Esophagus muscularis mucosa (tissue), 4 donors: ENCODE measurements at regions not wholly inside any gene's neighbourhood (a gene's known extent, or its start where the extent isn't known, plus 50 kb on each side); places are given as distances from the start of the nearest gene placed in this dataset.

Experiments
- DNase-seq: peaks from one replicate; pipeline ENCODE4 v3.0.0-alpha.2; 2017; ENCODE audit errors: extremely low spot score
- H3K27ac ChIP-seq, 4 donors: fragments of 200-600 bp; sonication (generic); replicated peaks in 1 of 4; 1 replicate in 3 of 4; 2 replicates in 1 of 4; pipeline ENCODE4 v1.5.1; 2016 to 2019; ENCODE audit warnings: mild to moderate bottlenecking in 1 of 4
- H3K27me3 ChIP-seq, 4 donors: fragments of 200-600 bp; sonication (generic); one replicate each; pipeline versions ENCODE4 v1.5.1 to v1.6.0; 2016 to 2019
- H3K36me3 ChIP-seq, 4 donors: fragments of 200-600 bp; sonication (generic); one replicate each; pipeline ENCODE4 v1.5.1; 2016 to 2019
- H3K4me1 ChIP-seq, 4 donors: fragments of 200-600 bp; sonication (generic); one replicate each; pipeline ENCODE4 v1.5.1; 2016 to 2019
- H3K4me3 ChIP-seq, 4 donors: fragments of 200-600 bp; sonication (generic); 1 replicate in 2 of 4; 2 replicates in 2 of 4; pipeline ENCODE4 v1.5.1; 2016 to 2019; ENCODE audit warnings: mild to moderate bottlenecking in 4 of 4, moderate library complexity in 1 of 4
- H3K9me3 ChIP-seq, 4 donors: fragments of 200-600 bp; sonication (generic); 1 replicate in 3 of 4; 2 replicates in 1 of 4; pipeline ENCODE4 v1.5.1; 2016 to 2019
- EP300 ChIP-seq: sonication (generic); formaldehyde crosslinking; IDR thresholded peaks from one replicate; pipeline ENCODE4 v1.6.1; 2017; ENCODE audit warnings: antibody characterized with exemption
- POLR2A ChIP-seq: fragments of 450-650 bp; IDR thresholded peaks from one replicate; pipeline ENCODE4 v1.6.1; 2017; ENCODE audit warnings: antibody characterized with exemption, moderate library complexity, mild to moderate bottlenecking, low read depth
- POLR2AphosphoS5 ChIP-seq, 2 donors: sonication (generic); formaldehyde crosslinking; IDR thresholded peaks; one replicate each; pipeline ENCODE4 v1.6.1; 2017; ENCODE audit warnings: antibody characterized with exemption in 2 of 2
- WGBS: methylation state at CpG from one replicate; pipeline ENCODE4 v1.1.5; 2018; 5-methylcytosine and 5-hydroxymethylcytosine counted together
- intact Hi-C: fragments of 100-400 bp; cut with DNase I; formaldehyde crosslinking; loops from one replicate; pipeline ENCODE4 v1.15.1; 2023
- TF ChIP-seq, protein P1 (sequence below), 3 experiments: fragments of 200-600 bp in 2 of 3; fragments of 450-650 bp in 1 of 3; sonication (generic) in 2 of 3; IDR thresholded peaks; one replicate each; pipeline ENCODE4 v1.5.1; 2017 to 2019; ENCODE audit warnings: antibody characterized with exemption in 3 of 3, mild to moderate bottlenecking in 2 of 3, moderate library complexity in 1 of 3

DNA sequence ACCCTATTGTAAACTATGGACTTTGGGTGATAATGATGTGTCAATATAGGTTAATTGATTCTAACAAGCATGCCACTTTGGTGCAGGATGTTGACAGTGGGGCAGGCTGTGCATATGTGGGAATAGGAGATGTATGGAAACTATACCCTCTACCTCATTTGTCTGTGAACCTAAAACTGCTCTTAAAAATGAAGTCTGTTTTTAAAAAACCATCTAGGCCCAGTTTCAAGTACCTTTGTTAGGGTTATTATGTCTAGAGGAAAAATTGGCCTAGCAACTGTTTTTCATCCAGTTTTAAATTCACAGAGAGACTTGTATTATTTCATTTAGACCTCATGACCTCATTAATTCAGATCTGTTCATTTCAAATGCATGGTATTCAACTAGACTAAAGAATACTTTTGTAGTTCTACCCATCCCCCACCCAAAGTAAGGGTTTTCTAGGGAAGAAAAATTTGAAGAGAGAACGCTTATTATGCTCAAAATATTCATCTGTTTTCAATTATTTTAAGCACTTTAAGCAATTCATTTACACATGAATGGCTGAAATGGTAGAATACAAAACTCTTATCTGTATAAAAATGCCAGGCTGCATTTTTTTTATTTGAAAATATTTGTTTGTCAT, 1781.9 kb upstream of the MIR17HG start:
- no peak for TF ChIP-seq EP300
- TF ChIP-seq POLR2A: no peak
- TF ChIP-seq, protein P1, sequence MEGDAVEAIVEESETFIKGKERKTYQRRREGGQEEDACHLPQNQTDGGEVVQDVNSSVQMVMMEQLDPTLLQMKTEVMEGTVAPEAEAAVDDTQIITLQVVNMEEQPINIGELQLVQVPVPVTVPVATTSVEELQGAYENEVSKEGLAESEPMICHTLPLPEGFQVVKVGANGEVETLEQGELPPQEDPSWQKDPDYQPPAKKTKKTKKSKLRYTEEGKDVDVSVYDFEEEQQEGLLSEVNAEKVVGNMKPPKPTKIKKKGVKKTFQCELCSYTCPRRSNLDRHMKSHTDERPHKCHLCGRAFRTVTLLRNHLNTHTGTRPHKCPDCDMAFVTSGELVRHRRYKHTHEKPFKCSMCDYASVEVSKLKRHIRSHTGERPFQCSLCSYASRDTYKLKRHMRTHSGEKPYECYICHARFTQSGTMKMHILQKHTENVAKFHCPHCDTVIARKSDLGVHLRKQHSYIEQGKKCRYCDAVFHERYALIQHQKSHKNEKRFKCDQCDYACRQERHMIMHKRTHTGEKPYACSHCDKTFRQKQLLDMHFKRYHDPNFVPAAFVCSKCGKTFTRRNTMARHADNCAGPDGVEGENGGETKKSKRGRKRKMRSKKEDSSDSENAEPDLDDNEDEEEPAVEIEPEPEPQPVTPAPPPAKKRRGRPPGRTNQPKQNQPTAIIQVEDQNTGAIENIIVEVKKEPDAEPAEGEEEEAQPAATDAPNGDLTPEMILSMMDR (IDR thresholded peaks at IDR 0.05): no peak
- TF ChIP-seq POLR2AphosphoS5 (IDR thresholded peaks at IDR 0.05): no peak
- Histone ChIP-seq H3K9me3 (no peaks in the 10 kb centered on the region), H3K4me3 (no peak overlapping the region), H3K27ac (no peak overlapping the region), H3K27me3 (no peaks in the 10 kb centered on the region), H3K36me3 (no peaks in the 10 kb centered on the region), H3K4me1 (no peaks in the 10 kb centered on the region)
- DNase-seq: no peak
- 63% methylated on average over 1 of the region's 1 CpG for WGBS
- intact Hi-C loops: no loop called here

DNA sequence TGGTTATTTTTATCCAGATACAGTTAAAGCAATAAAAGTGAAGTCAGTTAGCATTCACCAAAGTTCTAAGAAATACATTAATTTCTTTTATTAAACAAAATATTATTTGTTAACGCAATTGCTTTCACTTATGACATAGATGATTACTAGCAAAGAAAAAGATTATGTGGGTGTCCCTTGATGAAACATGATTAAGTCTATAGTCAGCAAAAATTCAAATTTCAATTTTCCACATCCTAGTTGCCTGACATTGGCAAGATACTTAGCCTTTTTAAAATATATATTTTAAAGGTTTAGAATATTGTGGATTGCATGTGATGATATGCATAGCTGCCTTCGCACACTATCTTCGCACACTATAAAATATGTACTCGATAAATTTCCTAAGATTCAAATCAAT, 1780.5 kb upstream of the MIR17HG start:
- Histone ChIP-seq H3K36me3 (no peaks in the 10 kb centered on the region), H3K9me3 (peaks cover 0 to 3% (median 0%) of the 10 kb centered on the region in 4 donors), H3K27me3 (no peaks in the 10 kb centered on the region), H3K4me1 (no peaks in the 10 kb centered on the region), H3K4me3 (no peak overlapping the region), H3K27ac (no peak overlapping the region)
- DNase-seq: no peak
- TF ChIP-seq EP300 (no peak), POLR2A (no peak), POLR2AphosphoS5 (IDR thresholded peaks at IDR 0.05) (no peak)
- TF ChIP-seq, protein P1 (IDR thresholded peaks at IDR 0.05): no peak
- 79% methylated on average over 4 of the region's 4 CpGs for WGBS
- intact Hi-C loops: no loop called here

DNA sequence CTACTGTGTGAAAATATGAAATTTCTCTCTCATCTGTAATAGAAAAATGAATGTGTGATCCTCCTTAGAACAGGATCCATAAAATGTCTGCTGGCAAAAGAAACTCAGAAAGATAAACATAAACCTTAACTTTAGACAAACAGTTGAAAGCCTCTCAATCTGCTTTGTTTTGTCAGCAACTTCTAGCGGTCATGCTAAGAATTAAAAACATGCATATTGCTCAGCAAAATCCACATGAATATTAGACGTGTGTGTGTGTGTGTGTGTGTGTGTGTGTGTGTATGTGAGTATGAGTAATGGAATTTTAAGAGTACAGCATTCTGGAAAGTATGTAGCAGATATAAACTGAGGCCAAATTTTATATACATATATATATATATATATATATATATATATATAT, 1779.2 kb upstream of the MIR17HG start:
- no peak for DNase-seq
- TF ChIP-seq, protein P1 (IDR thresholded peaks at IDR 0.05): no peak
- TF ChIP-seq POLR2A (no peak), POLR2AphosphoS5 (IDR thresholded peaks at IDR 0.05) (no peak), EP300 (no peak)
- Histone ChIP-seq H3K36me3 (no peaks in the 10 kb centered on the region), H3K9me3 (peaks cover 0 to 7% (median 2%) of the 10 kb centered on the region in 4 donors), H3K4me1 (no peaks in the 10 kb centered on the region), H3K27ac (no peak overlapping the region), H3K27me3 (no peaks in the 10 kb centered on the region), H3K4me3 (no peak overlapping the region)
- intact Hi-C loops: no loop called here
- WGBS: 61% methylated on average over 2 of the region's 2 CpGs

DNA sequence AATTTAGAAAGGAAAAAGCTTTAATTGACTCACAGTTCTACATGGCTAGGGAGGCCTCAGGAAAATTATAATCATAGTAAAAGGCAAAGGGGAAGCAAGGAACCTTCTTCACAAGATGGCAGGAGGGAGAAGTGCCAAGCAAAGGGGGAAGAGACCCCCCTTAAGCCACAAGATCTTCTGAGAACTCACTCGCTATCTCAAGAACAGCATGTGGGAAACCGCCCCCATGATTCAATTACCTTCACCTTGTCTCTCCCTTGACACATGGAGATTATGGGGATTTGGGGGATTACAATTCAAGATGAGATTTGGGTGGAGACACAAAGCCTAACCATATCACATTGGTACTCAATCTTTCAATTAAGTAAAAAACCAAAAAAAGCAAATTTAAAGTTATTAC, 1778.7 kb upstream of the MIR17HG start:
- H3K9me3 ChIP-seq: peaks cover 0 to 7% (median 2%) of the 10 kb centered on the region in 4 donors
- WGBS: 69% methylated on average over 2 of the region's 2 CpGs
- intact Hi-C loops: no loop called here

More for the DNA sequence above, 1778.7 kb upstream of the MIR17HG start:
- Histone ChIP-seq H3K36me3 (no peaks in the 10 kb centered on the region), H3K27me3 (no peaks in the 10 kb centered on the region), H3K4me3 (no peak overlapping the region), H3K4me1 (no peaks in the 10 kb centered on the region), H3K27ac (no peak overlapping the region)
- TF ChIP-seq, protein P1 (IDR thresholded peaks at IDR 0.05): no peak
- no peak for TF ChIP-seq POLR2A
- DNase-seq: no peak
